GM19395 (cell line): ENCODE measurements at regions not wholly inside any gene's neighbourhood (a gene's known extent, or its start where the extent isn't known, plus 50 kb on each side); places are given as distances from the start of the nearest gene placed in this dataset.

Experiments
- ATAC-seq: cut with Tn5 transposase; IDR thresholded peaks from one replicate; pipeline ENCODE4 v1.9.1; 2021; ENCODE audit warnings: mild to moderate bottlenecking, moderate library complexity; ENCODE audit not compliant: unreplicated experiment

DNA sequence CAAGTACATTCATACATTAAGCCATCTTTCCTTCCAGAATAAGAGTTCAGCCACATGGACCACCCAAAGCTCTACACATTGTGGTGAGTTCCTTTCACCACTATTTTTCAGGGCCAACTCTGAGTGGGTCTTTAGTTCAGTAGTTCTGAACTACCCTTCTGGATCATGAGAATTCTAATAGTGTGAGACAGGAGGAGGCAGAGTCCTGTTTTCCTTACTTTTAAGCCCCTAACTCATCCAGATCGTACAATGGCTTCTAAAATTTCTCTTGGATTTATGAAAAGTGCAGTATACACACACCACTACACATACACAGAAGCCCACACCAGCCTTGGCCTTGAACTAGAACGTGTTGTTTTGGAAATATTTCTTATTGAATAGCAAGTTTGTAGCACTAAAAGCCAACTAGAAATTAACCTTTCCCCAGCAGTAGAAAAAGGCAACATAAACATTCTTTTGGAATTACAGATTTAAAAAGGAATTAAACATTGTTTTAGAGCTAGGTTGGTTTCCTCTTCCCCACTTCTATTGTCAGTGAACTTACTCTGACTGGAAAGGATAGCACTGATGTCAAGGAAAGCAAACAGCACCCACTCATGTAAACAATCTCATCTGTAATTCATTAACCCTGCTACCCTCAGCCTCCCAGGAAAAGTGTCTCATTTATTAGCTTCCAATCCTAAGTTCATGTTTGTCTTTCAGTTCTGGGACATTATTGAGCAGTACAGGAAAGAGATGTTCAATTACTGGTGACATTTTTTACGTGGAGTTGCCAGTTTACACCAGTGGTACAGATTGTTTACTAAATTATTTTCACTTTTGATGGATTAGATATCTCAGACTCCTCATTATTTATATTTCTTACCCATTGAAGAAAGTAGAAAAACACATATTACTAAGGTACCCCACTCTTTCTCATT is 95.7 kb upstream of the AGTR1 start:
- no peak for ATAC-seq

DNA sequence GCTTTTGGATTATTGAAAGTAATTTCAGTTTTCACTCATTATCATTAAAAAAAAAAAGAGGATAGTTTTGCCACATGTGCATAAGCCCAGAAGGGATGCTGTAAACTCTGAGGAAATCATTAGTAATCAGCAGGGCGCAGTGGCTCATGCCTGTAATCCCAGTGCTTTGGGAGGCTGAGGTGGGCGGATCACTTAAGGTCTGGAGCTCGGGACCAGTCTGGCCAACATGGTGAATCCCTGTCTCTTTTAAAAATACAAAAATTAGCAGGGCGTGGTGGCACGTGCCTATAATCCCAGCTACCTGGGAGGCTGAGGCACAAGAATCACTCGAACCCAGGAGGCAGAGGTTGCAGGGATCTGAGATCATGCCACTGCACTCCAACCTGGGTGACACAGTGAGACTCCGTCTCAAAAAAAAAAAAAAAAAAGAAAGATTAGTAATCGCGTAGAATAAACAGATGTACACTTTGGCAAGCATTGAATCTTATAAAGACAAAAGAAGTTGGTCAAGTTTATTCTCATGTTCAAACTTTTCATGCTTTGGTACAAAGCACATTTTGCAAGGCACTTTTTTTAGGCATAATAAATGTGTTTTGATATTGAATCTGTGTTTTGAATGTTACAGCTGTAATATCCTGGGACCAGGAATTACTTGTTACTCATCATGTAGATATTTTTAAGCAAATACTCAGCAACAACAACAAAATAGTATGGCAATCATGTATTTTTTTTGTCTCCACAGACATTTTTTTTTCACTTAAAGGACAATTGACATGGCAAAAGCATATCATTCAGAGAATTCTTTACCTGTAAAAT is 93.2 kb upstream of the AGTR1 start:
- ATAC-seq: no peak

DNA sequence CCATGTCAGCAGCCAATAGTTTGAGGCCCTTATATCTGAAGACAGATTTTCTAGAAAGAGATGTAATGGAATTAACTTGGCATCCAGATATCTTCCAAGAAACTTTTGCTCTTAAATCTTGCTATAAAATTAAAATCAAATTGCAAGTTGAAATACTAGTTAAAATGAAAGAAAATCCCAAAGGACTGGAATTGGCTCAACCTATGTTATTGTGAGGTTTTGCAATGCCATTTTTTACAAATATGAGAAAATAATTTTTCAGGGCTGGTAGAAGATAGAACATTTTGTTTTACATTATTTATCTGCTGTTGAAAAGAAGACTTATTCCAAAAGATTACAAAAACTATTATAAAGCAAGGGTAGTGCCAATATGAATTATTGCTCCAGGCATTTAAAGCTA is 92.2 kb upstream of the AGTR1 start:
- no peak for ATAC-seq

DNA sequence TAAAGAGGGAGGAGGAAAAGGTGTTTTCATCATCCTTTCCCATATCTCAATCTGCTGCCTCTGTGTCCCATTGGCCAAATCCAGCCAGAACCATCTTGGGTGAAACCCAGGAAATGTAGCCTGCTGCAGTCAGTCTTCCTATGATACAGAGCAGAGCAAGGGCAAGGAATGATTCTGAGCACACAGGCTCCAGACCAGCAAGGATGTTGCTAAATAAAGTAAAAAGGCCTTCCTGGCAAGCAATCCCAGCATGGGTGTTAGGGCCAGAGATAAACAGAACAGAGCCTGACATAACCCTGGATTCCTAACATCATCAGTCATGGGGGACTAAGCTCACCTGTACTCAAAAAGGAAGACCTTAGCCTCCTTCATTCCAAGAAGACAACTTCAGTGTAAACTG is 90.7 kb upstream of the AGTR1 start:
- ATAC-seq: no peak

DNA sequence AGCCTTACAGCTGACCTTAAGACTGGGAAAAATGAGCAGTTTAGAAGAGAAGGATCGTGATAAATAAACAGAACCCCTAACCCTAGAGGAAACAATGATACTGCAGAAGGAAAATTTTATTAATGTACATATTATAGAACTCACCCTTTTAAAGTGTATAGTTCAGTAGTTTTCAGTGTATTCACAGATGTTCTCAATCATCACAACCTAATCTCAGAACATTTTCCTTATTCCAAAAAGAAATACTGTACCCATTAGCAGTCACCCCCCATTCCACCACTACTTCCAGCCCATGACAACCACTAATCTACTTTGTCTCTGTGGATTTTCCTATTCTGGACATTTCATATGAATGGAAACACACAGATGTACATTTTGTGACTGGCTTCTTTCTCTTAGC is 90.2 kb upstream of the AGTR1 start:
- no peak for ATAC-seq

DNA sequence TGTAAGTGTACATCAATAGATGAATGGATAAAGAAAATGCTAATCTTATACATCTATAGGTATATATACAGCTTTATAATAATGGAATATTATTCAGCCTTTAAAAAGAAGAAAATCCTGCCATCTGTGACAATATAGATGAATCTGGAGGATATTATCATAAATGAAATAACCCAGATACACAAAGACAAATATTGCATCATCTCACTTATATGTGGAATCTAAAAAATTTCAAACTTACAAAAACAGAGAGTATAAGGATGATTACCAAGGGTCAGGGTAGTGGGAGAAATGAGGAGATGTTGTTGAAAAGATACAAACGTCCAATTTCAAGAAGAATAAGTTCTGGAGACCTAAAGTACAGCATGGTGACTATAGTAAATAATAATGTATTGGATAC is 85.4 kb upstream of the AGTR1 start:
- no peak for ATAC-seq

DNA sequence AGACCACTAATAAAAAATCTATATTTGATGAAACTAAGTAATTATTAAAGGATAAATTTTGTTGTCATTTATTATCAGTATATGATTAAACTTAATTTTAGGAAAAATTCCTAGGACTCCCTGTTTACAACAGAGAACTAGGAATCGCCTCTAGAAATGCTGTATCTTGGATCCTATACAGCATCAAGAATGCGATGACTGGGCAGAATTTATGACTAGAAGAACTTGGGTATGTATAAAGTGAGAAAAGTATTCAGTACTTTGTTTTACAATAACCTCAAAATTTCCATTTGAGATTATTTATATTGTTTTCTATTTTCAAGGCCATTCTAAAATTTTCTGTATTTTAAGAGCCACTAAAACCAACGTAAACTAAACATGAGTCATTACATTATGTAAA is 82.3 kb upstream of the AGTR1 start:
- no peak for ATAC-seq

DNA sequence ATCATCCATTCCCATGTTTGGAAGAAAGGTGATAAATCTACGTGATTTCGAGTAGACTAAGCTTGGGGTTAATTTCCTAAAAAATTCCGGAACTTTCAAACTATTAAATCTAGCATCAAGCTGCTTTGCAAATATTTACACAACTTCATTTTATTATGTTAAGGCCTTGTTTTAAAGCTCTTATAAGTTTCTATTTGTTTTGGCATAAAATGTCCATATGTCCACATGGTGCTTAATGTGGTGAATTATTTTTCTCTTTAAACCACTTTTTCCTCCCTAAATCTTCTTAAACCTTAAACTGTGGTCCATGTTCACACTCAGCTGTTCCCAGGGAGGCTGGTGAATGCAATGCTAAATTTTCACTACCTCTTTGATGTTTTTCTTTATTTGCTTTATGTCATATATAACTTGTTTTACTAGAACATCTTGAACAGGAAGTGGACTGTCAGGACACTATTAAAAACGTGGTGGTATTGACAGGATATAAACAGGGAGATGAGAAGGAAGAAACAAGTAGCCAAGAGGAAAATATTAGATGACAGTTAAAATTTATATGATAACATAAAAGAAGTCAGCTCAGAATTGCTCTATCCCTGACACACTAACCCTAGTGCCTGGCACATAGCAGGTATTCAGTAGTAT is 72.5 kb upstream of the AGTR1 start:
- no peak for ATAC-seq

DNA sequence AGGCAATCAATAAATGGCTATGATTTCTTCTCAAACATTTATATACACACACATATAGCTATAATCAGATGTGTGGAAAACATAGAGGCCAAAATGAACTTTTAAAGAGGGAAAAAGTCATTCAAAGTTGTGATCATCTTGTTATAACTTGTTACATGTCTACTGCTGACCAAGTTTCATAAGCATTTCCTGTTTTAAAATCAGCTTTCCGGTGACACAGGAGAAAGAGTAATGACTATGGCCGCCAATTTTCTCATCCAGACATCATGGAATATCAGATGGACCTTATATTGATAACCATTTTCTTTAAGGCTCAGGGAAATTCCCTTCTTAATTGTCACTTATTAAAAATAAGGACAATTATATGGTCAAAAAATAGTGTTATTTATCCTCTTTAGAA is 71.7 kb upstream of the AGTR1 start:
- no peak for ATAC-seq

DNA sequence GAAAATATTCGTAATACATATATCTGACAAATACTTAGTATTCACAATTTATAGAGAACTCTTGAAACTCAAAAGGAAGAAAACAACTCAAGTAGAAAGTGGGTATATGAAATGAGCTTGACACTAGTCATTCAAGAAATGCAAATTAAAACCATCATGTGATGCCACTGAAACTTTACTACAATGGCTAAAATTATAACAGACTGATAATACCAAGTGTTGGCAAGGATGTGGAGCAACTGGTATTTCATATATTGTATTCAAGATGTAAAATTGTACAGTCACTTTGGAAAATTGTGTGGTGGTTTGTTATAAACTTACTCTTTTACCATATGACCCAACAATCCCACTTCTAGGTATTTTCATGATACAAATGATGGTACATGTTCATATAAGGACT is 68.7 kb upstream of the AGTR1 start:
- no peak for ATAC-seq

DNA sequence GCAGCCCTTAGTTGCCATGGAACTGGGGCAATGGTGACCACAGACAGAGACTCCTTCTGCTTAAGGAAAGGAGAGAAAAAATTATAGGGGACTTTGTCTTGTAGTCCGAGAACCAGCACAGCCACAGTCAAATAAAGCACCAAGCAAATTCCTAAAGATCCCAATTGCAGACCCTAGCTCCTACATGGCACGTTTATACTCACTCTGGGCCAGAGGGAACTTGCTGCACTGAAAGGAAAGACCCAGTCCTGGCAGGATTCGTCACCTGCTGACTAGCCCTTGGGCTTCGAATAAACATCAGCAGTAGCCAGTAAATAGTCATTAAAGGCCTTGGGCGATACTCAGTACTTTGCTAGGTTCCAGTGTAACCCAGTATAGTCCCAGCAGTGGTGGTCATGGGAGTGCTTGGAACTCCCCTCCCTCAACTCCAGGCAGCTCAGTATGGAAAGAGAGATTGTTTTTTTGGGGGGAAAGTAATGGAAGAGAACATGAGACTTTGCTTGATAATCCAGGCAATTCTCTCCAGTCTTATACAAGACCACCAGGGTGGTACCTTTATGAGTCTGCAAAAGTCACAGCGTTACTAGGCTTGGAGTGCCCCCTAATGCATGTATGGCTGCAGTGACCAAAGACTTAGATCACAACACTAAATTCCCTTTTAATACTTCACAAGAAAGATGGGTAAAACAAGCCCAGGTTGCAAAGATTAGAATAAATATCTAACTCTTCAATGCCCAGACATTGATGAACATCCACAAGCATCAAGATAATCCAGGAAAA is 66.4 kb upstream of the AGTR1 start:
- no peak for ATAC-seq

DNA sequence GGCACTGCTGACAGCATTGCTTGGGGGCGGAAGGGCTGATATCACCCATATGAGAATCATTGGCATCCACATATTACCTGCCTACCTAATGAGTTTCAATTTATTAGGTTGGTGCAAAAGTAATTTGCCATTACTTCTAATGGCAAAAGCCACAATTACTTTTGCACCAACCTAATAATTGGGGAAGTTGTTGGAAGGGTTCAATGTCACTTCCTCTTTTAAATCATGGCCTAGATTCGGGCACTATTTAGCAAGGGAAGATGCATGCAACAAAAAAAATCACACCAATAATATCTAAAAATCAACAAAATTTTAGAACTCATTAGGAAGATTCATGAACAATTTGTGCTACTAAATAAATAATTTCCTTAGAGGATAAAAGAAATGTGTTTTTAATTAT is 56.0 kb upstream of the AGTR1 start:
- ATAC-seq: no peak

DNA sequence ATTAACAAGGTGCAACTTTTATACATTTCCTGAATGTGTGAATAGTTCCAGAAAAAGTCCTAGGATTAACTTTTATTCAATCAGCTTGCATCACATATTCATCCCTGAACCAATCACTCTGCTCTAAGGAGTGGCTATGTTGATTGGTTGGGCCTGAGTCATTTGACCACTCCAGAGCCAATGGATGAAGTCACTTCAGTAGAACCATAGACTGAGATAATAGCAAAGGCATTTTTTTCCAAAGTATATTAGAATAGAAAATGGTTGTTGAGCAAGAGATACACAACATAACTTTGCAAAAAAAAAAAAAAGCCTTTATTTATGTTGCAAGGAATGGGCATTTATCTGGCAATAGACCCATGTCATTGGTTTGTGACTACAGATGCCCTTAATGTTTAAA is 55.5 kb upstream of the AGTR1 start:
- ATAC-seq: no peak

DNA sequence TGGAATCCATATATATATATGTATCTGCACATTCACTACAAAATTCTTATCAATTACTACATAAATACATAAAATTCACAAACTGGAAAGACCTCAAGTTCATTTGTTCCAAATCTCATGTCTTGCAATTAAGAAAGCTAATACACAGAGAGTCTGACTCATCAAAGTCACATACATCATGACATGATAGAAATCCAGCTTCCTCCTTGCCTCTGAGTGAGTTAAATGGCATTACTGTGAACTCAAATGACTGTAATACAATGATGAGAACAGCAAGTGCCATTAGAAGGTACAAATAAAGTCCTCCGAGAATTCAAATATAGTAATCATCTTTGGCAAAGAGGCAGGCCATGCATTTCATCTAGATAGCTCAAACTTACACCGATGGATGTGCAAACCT is 55.1 kb upstream of the AGTR1 start:
- ATAC-seq: no peak

DNA sequence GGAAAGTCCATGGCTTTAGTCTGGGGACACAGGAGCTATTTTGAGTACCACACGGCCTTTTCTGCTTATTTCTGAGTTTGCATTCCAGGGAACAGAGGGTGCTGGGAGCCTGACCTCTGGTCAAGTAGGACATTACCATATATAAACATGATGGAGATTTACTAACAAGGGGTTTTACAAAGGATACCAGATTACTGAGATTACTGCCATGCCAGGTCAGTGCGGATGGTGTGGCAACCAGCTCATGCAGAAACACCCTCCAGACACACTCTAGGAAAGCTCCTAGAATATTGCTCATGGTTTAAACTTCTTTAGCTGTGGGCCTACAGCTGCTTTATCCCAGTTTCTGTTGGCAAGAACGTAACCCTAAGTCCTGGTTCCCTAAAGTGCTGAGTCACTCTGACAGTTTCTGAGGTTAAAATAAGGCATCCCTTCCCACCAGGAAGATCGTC is 54.3 kb upstream of the AGTR1 start:
- ATAC-seq: no peak

DNA sequence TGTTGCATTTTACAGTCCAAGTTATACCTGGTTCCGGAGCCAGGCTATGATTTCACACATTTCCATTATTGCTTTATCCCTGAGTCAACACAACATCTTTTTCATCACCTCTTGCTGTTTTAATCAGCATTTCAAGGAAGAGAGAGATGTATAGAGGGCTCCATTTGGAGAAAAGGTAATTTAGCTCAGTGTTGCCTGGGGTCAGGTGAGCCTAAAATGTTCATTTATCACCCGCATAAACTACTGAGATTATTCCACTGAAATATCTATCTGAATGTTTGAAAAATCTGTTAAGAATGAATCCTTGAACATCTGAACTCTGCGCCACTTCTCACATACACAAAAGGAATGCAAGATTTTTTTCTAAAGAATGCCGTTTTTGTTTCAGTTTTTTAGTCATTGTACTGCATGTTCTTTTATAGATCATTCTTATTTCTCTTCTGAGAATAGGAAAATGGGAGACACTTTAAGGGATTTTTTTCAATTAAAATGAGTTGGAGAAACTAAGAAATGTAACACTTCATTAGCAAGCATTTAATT is 51.5 kb upstream of the AGTR1 start:
- no peak for ATAC-seq
